ENCODE measurements at regions not wholly inside any gene's neighbourhood (a gene's known extent, or its start where the extent isn't known, plus 50 kb on each side); places are given as distances from the start of the nearest gene placed in this dataset.

DNA sequence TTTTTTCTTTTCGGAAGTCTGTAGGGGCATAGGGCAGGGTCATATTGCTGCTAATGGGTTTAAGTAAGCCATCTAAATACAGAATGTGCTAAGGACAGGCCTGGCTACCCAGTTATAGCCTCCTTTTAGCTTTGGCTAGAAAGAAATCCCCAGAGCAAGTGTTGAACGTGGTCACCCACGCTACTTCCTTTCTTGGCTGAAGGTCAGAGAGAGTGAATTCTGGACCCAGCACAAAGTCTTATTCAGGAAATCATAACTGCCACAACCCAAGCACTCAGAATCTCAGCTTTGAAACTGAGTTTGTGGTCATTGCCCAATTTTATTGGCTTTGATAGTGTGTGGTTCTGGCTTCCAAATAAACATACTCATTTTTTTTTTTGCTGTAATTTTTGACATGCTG lies 542.1 kb upstream of the ATP2B1 start:
- no peaks in the 10 kb centered on the region for H3K9me3 ChIP-seq (ENCODE audit: control insufficient read depth in 1 of 2, low read length in 2 of 2)
- H3K4me1 ChIP-seq (ENCODE audit: control insufficient read depth in 1 of 2, insufficient read depth in 2 of 2, low read length in 2 of 2), result peaks cover 15 to 21% of the 10 kb centered on the region in 2 donors
- H3K27me3 ChIP-seq (ENCODE audit: control insufficient read depth in 1 of 2, insufficient read depth in 2 of 2, low read length in 2 of 2), result no peaks in the 10 kb centered on the region
- H3K36me3 ChIP-seq (ENCODE audit: control insufficient read depth in 1 of 2, insufficient read depth in 2 of 2, low read length in 2 of 2), result no peaks in the 10 kb centered on the region
- no peak overlapping the region for H3K9ac ChIP-seq (ENCODE audit: low read depth in 1 of 2, low read length in 2 of 2)
- no peak overlapping the region for H3K4me3 ChIP-seq (ENCODE audit: low read depth in 1 of 2, low read length in 2 of 2)
- no peak overlapping the region for H3K27ac ChIP-seq (ENCODE audit: low read depth, low read length)

DNA sequence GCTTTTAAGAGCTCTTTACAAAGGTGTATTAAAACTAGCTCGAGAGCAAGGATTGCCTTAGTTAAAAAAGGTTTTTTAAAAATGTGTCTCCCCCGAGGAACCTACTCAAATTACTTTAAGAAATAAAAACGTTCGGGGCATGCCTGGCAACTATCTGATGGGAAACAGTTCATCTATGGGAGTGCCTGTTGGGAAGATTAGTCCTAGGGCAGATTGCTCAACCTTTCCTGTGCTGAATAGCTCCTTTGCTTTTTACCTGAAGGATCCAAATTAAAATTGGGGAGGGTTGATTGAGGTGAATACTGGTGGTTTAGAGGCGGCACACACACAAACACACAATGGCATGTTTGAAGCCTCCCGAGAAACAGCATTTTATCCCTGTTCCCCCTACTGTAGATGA lies 541.4 kb upstream of the ATP2B1 start:
- H3K4me1 ChIP-seq (ENCODE audit: control insufficient read depth in 1 of 2, insufficient read depth in 2 of 2, low read length in 2 of 2), result peaks cover 15 to 21% of the 10 kb centered on the region in 2 donors
- H3K27me3 ChIP-seq (ENCODE audit: control insufficient read depth in 1 of 2, insufficient read depth in 2 of 2, low read length in 2 of 2), result no peaks in the 10 kb centered on the region
- H3K27ac ChIP-seq (ENCODE audit: low read depth, low read length), result no peak overlapping the region
- H3K36me3 ChIP-seq (ENCODE audit: control insufficient read depth in 1 of 2, insufficient read depth in 2 of 2, low read length in 2 of 2), result no peaks in the 10 kb centered on the region
- no peak overlapping the region for H3K4me3 ChIP-seq (ENCODE audit: low read depth in 1 of 2, low read length in 2 of 2)
- H3K9ac ChIP-seq (ENCODE audit: low read depth in 1 of 2, low read length in 2 of 2), result no peak overlapping the region
- H3K9me3 ChIP-seq (ENCODE audit: control insufficient read depth in 1 of 2, low read length in 2 of 2), result no peaks in the 10 kb centered on the region

DNA sequence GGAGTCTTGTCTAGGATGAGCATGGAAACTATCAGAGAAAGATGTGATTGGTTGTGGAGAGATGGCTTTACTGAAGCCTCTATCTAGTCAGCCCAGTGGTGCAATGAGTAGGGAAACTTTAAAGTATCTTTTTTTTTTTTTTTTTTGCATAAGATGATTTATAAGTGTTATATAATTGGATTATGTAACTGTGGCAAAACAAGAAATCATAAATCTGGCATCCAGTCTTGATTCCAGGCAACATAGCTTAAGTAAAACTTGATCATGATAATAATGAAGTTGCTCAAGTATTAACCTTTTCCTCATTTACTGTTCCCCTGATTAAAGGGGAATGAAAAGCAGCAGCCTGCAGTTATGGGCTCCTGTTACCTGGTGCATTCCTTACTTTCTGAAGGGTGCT lies 538.0 kb upstream of the ATP2B1 start:
- Histone ChIP-seq H3K27ac (ENCODE audit: low read depth, low read length) (no peak overlapping the region), H3K27me3 (ENCODE audit: control insufficient read depth in 1 of 2, insufficient read depth in 2 of 2, low read length in 2 of 2) (no peaks in the 10 kb centered on the region), H3K4me1 (ENCODE audit: control insufficient read depth in 1 of 2, insufficient read depth in 2 of 2, low read length in 2 of 2) (peaks cover 9 to 15% of the 10 kb centered on the region in 2 donors), H3K4me3 (ENCODE audit: low read depth in 1 of 2, low read length in 2 of 2) (no peak overlapping the region), H3K36me3 (ENCODE audit: control insufficient read depth in 1 of 2, insufficient read depth in 2 of 2, low read length in 2 of 2) (no peaks in the 10 kb centered on the region), H3K9me3 (ENCODE audit: control insufficient read depth in 1 of 2, low read length in 2 of 2) (no peaks in the 10 kb centered on the region), H3K9ac (ENCODE audit: low read depth in 1 of 2, low read length in 2 of 2) (no peak overlapping the region)

DNA sequence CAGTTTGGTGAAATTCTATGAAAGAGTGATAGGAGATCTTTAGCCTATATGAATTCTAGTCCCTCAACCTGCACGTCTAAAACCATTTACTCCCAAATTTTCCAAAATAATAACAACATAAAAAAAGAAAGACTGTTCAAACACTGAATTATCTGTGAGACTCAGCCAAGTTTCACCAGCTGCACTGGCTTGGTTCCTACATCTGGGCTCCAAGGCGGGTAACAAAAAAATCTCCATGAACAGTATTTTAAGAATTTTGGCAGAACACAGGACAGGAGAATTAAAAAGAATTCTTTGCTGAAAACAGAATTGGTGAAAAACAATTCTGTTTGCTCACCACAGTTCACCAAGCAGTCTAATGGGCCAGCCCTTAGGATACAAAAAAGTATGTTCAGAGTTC lies 536.8 kb upstream of the ATP2B1 start:
- Histone ChIP-seq H3K36me3 (ENCODE audit: control insufficient read depth in 1 of 2, insufficient read depth in 2 of 2, low read length in 2 of 2) (no peaks in the 10 kb centered on the region), H3K27me3 (ENCODE audit: control insufficient read depth in 1 of 2, insufficient read depth in 2 of 2, low read length in 2 of 2) (no peaks in the 10 kb centered on the region), H3K27ac (ENCODE audit: low read depth, low read length) (no peak overlapping the region)

DNA sequence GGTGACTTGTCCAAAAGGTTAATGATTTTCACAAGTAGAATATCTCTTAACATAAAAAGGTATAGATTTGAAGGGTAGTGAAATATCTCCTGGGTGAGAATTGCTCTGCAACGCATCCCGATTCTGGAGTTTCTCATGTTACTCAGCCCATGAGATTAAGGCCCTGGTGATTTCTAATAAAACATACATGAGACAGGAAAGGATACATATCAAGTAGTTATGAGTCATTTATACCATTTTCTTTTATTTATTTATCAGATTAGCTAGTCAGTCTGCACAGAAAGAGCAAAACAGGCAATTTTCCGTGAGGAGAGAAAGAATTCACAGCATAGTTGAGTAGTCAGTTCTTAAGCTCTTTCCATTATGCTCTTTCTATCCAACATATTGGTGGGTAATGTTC lies 535.6 kb upstream of the ATP2B1 start:
- no peak overlapping the region for H3K27ac ChIP-seq (ENCODE audit: low read depth, low read length)
- no peaks in the 10 kb centered on the region for H3K9me3 ChIP-seq (ENCODE audit: control insufficient read depth in 1 of 2, low read length in 2 of 2)
- no peak overlapping the region for H3K4me3 ChIP-seq (ENCODE audit: low read depth in 1 of 2, low read length in 2 of 2)
- no peaks in the 10 kb centered on the region for H3K36me3 ChIP-seq (ENCODE audit: control insufficient read depth in 1 of 2, insufficient read depth in 2 of 2, low read length in 2 of 2)
- peaks cover 0 to 6% of the 10 kb centered on the region in 2 donors for H3K4me1 ChIP-seq (ENCODE audit: control insufficient read depth in 1 of 2, insufficient read depth in 2 of 2, low read length in 2 of 2)
- no peaks in the 10 kb centered on the region for H3K27me3 ChIP-seq (ENCODE audit: control insufficient read depth in 1 of 2, insufficient read depth in 2 of 2, low read length in 2 of 2)
- H3K9ac ChIP-seq (ENCODE audit: low read depth in 1 of 2, low read length in 2 of 2), result no peak overlapping the region

More for the DNA sequence above, 536.8 kb upstream of the ATP2B1 start:
- H3K4me3 ChIP-seq (ENCODE audit: low read depth in 1 of 2, low read length in 2 of 2), result no peak overlapping the region
- H3K9me3 ChIP-seq (ENCODE audit: control insufficient read depth in 1 of 2, low read length in 2 of 2), result no peaks in the 10 kb centered on the region
- H3K9ac ChIP-seq (ENCODE audit: low read depth in 1 of 2, low read length in 2 of 2), result no peak overlapping the region
- peaks cover 4 to 9% of the 10 kb centered on the region in 2 donors for H3K4me1 ChIP-seq (ENCODE audit: control insufficient read depth in 1 of 2, insufficient read depth in 2 of 2, low read length in 2 of 2)

DNA sequence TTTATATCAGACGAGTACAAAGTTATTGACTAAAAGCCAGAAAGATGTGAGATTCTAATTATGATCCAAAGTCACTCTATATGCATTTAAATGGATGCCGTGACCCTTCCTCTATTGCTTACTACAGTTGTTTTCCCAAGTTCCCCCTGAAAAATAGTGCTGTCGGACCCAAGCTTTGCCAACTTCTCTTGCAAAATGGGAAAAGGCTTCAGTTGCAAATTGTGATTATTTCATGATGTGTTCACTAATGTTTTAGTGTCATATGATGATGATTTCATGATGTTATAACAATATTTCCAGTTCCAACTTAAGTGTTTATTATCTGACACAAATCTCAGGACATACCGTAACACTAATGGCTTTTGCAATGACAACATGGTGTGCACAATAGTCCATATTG lies 534.6 kb upstream of the ATP2B1 start:
- H3K9ac ChIP-seq (ENCODE audit: low read depth in 1 of 2, low read length in 2 of 2), result no peak overlapping the region
- H3K9me3 ChIP-seq (ENCODE audit: control insufficient read depth in 1 of 2, low read length in 2 of 2), result no peaks in the 10 kb centered on the region
- H3K27ac ChIP-seq (ENCODE audit: low read depth, low read length), result no peak overlapping the region
- H3K27me3 ChIP-seq (ENCODE audit: control insufficient read depth in 1 of 2, insufficient read depth in 2 of 2, low read length in 2 of 2), result no peaks in the 10 kb centered on the region
- H3K36me3 ChIP-seq (ENCODE audit: control insufficient read depth in 1 of 2, insufficient read depth in 2 of 2, low read length in 2 of 2), result no peaks in the 10 kb centered on the region
- H3K4me1 ChIP-seq (ENCODE audit: control insufficient read depth in 1 of 2, insufficient read depth in 2 of 2, low read length in 2 of 2), result peaks cover 0 to 6% of the 10 kb centered on the region in 2 donors
- H3K4me3 ChIP-seq (ENCODE audit: low read depth in 1 of 2, low read length in 2 of 2), result no peak overlapping the region

DNA sequence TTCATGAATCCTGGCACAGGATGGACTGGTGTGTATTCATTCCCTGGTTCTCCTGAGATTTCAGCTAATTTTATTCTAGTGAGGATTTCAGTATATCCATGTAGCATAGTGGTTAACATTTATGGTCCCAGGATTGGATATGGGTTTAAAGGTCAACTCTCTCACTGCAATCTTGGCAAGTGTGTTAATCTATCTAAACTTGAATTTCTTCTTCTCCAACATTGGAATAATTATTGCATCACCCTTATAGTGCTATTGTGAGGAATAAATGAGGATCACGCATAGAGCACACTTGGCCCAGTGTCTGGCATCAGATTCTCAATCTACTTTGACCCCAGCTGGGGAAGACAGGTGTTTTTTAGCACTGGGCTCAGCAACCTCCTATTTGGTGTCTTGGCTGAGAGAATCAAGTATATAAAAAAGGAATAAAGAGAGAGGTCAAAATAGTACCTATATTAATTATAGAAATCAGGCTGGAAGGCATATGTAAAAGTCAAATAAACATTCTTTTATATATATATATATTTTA lies 531.2 kb upstream of the ATP2B1 start:
- no peaks in the 10 kb centered on the region for H3K4me1 ChIP-seq (ENCODE audit: control insufficient read depth in 1 of 2, insufficient read depth in 2 of 2, low read length in 2 of 2)
- H3K27me3 ChIP-seq (ENCODE audit: control insufficient read depth in 1 of 2, insufficient read depth in 2 of 2, low read length in 2 of 2), result no peaks in the 10 kb centered on the region
- no peaks in the 10 kb centered on the region for H3K36me3 ChIP-seq (ENCODE audit: control insufficient read depth in 1 of 2, insufficient read depth in 2 of 2, low read length in 2 of 2)
- H3K27ac ChIP-seq (ENCODE audit: low read depth, low read length), result no peak overlapping the region
- no peaks in the 10 kb centered on the region for H3K9me3 ChIP-seq (ENCODE audit: control insufficient read depth in 1 of 2, low read length in 2 of 2)
- no peak overlapping the region for H3K4me3 ChIP-seq (ENCODE audit: low read depth in 1 of 2, low read length in 2 of 2)
- no peak overlapping the region for H3K9ac ChIP-seq (ENCODE audit: low read depth in 1 of 2, low read length in 2 of 2)

DNA sequence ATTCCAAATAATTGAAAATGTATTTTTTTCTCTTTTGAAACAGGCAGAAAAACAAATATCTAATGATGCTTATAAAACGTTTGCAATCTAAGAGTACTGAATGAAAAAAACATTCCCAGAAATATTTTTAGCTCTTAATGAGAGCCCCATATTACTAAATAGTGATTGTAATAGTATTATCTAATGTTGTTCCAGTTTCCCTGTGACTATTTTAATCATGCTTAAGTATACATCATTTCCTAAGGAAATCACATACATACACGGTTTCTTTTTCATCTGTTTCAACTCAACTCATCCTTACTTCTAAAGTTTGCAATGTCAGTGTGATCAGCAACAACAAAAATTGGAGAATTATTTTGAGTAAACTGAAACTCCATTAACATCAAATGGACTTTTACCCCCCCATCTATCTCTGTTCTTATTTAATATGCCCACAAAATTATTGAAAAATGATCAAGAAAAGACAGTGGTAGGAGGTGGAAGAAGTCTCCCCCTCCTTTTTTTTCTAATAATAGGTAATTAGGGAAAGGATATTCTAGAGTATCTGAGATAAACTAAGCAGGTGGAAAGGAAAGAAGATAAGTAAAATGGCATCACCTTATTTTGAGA lies 530.1 kb upstream of the ATP2B1 start:
- Histone ChIP-seq H3K36me3 (ENCODE audit: control insufficient read depth in 1 of 2, insufficient read depth in 2 of 2, low read length in 2 of 2) (no peaks in the 10 kb centered on the region), H3K9ac (ENCODE audit: low read depth in 1 of 2, low read length in 2 of 2) (no peak overlapping the region), H3K27me3 (ENCODE audit: control insufficient read depth in 1 of 2, insufficient read depth in 2 of 2, low read length in 2 of 2) (no peaks in the 10 kb centered on the region), H3K4me1 (ENCODE audit: control insufficient read depth in 1 of 2, insufficient read depth in 2 of 2, low read length in 2 of 2) (no peaks in the 10 kb centered on the region), H3K9me3 (ENCODE audit: control insufficient read depth in 1 of 2, low read length in 2 of 2) (no peaks in the 10 kb centered on the region), H3K4me3 (ENCODE audit: low read depth in 1 of 2, low read length in 2 of 2) (no peak overlapping the region), H3K27ac (ENCODE audit: low read depth, low read length) (no peak overlapping the region)

DNA sequence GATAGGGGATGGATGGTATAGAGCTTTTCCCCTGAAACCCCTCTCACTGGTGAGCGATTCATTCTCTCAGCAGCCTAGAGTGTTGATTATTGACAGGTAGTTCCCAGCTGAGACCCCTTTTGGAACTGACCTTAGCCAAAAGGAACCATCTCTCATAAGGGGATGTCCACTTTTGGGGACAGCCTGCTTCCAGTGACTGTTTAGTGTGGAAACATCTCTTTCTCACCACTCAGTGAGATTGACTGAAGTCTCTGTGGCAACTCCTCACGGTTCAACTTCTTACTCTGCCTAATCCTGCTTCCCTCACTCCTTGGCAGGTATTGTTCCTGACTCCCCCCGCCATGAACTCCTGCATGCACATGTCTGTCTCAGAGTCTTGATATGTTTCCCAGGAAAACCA lies 529.2 kb upstream of the ATP2B1 start:
- no peaks in the 10 kb centered on the region for H3K36me3 ChIP-seq (ENCODE audit: control insufficient read depth in 1 of 2, insufficient read depth in 2 of 2, low read length in 2 of 2)
- no peak overlapping the region for H3K27ac ChIP-seq (ENCODE audit: low read depth, low read length)
- H3K27me3 ChIP-seq (ENCODE audit: control insufficient read depth in 1 of 2, insufficient read depth in 2 of 2, low read length in 2 of 2), result no peaks in the 10 kb centered on the region
- no peak overlapping the region for H3K4me3 ChIP-seq (ENCODE audit: low read depth in 1 of 2, low read length in 2 of 2)
- H3K9ac ChIP-seq (ENCODE audit: low read depth in 1 of 2, low read length in 2 of 2), result no peak overlapping the region
- H3K4me1 ChIP-seq (ENCODE audit: control insufficient read depth in 1 of 2, insufficient read depth in 2 of 2, low read length in 2 of 2), result no peaks in the 10 kb centered on the region
- no peaks in the 10 kb centered on the region for H3K9me3 ChIP-seq (ENCODE audit: control insufficient read depth in 1 of 2, low read length in 2 of 2)

DNA sequence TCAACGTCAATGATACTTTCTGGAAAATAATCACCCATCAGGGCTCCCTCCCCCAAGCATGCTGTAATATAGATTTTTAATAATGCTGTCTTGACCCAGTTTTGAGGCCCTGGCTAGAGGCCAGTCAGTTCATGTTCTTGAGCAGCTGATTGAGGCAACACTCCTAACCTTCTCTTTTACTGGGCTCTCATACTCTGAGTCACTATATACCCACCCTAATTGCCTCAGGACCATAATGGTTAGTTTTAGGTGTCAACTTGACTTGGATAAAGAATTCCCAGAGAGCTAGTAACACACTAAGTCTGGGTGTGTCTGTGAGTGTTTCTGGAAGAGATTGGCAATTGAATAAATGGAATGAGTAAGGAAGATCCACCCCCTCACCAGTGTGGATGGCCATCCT lies 527.0 kb upstream of the ATP2B1 start:
- no peaks in the 10 kb centered on the region for H3K9me3 ChIP-seq (ENCODE audit: control insufficient read depth in 1 of 2, low read length in 2 of 2)
- no peak overlapping the region for H3K4me3 ChIP-seq (ENCODE audit: low read depth in 1 of 2, low read length in 2 of 2)
- H3K4me1 ChIP-seq (ENCODE audit: control insufficient read depth in 1 of 2, insufficient read depth in 2 of 2, low read length in 2 of 2), result no peaks in the 10 kb centered on the region
- no peaks in the 10 kb centered on the region for H3K36me3 ChIP-seq (ENCODE audit: control insufficient read depth in 1 of 2, insufficient read depth in 2 of 2, low read length in 2 of 2)
- no peak overlapping the region for H3K27ac ChIP-seq (ENCODE audit: low read depth, low read length)
- no peak overlapping the region for H3K9ac ChIP-seq (ENCODE audit: low read depth in 1 of 2, low read length in 2 of 2)
- H3K27me3 ChIP-seq (ENCODE audit: control insufficient read depth in 1 of 2, insufficient read depth in 2 of 2, low read length in 2 of 2), result no peaks in the 10 kb centered on the region

Measured in duodenal mucosa (tissue), 2 donors.